Ramos (cell line): ENCODE measurements at regions not wholly inside any gene's neighbourhood (a gene's known extent, or its start where the extent isn't known, plus 50 kb on each side); places are given as distances from the start of the nearest gene placed in this dataset.

ENCODE experiments used
- in situ Hi-C: fragments of 300-500 bp; cut with MboI; formaldehyde crosslinking; loops from one replicate; pipeline ENCODE4 v1.14.3; 2022; ENCODE audit warnings: low sequenced_read_pairs; ENCODE audit not compliant: unreplicated experiment

DNA sequence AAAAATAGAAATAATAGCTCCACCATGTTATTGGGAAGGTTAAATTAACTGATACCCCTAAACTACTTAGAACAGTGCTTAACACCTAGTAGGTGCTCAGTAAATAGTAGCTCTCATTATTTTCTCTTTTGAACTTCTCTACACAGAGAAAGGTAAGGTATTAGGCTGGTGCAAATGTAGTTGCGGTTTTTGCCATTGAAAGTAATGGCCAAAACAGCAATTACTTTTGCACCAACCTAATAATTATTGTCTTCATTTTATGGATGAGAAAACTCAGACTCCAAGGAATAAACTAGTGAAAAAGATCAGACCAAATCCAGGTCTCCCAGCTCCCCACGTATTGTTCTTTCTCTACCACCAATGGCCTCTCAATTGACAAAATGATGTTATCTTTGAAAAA lies 157.2 kb upstream of the TMPO start:
- in situ Hi-C loops: no loop called here

- in situ Hi-C loops: no loop called here
Observed at GRCh38 chr12:98359856-98360255, 155.5 kb upstream of the TMPO start.

- in situ Hi-C loops: no loop called here
Observed at GRCh38 chr12:98360401-98360800, 155.0 kb upstream of the TMPO start.

DNA sequence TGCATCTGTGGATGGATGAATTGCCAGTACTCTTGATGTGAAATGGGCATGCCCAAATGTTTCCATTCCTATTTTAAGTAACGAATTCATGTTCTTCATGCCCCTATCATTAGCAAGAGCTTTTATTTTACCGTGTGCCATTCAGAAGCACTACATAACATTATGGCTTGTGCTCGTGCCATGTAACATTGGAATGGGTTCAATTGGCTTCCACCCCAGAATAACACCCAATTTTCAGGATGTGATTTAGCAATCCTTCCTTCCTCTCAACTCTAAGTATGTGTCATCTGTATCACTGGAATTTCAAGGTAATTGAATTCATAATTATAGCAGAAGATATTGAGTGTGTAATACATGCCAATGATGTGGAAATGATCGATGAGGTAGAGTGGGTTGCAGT lies 145.8 kb upstream of the TMPO start:
- in situ Hi-C loops: no loop called here

DNA sequence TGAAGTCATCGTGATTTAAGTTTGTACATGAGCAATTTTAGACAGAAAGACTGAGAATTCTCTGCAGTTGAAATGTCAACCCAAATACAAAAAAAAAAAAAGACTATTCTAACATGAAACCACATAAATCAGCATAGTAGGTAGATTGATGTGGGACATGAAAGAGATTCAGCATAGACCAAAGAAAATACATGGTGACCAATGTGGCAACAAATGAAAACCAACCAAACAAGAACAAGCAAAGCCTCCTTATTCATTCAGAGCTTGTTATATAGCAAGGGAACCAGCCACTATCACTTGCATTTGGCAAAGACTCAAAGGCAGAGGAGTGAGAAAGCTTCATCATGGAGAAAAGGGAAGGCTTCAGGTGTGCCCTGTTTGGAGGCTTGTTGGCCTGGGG lies 144.4 kb upstream of the TMPO start:
- in situ Hi-C loops: no loop called here

DNA sequence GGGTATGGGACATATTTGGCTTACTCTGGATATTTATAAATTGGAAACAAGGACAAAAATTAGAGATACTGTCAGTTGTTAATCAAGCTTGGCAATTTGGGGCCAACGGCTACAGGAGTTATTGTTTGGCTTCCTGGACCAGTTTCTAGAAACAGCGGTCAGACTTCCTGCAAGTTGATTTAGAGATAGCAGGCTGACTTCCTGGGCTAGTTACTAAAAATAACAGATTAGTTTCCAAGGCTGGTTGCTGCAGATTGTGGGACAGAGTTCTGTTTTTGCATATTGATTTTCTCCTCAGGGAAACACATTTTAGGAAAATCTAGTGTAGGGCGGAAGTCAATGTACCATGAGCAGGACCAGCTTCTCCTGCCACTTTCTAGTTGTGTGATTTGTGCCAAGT lies 144.0 kb upstream of the TMPO start:
- in situ Hi-C loops: no loop called here

GRCh38 chr12:98372340-98373024 lies 142.9 kb upstream of the TMPO start:
- in situ Hi-C loops: no loop called here

DNA sequence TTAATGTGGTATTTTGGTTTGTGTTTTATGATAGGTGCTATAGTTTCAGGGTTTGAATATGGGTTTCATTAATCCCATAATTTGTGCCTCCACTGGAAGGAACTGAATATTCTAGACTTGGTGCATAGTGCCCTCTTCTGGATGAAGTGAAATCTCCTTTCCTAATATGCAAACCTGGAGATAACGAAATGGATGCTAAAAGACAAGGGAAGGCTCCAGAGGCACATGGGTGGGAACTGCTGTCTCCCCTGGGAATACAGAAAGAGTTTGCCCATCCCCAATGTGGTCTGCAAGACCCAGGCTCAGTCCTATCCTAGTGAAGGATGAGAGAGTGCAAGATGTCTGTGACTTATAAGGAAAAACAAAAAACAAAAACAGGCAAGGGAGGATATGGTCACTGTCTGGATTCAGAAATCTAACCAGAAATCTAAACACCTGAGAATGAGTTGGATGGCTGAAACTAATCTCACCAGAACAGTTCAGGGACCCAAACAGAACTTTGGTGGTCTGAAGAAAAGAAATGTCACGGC lies 142.3 kb upstream of the TMPO start:
- in situ Hi-C loops: no loop called here

- in situ Hi-C loops: no loop called here
Observed at GRCh38 chr12:98374007-98374406, 141.4 kb upstream of the TMPO start.

GRCh38 chr12:98379106-98379505 lies 136.3 kb upstream of the TMPO start:
- in situ Hi-C loops: loop anchor here (25.0 kb wide), 1 partner anchor 1392 kb away; no protein-coding TSS in a partner anchor

GRCh38 chr12:98385641-98386040 lies 129.7 kb upstream of the TMPO start:
- in situ Hi-C loops: loop anchor here (25.0 kb wide), 1 partner anchor 1398 kb away; no protein-coding TSS in a partner anchor

DNA sequence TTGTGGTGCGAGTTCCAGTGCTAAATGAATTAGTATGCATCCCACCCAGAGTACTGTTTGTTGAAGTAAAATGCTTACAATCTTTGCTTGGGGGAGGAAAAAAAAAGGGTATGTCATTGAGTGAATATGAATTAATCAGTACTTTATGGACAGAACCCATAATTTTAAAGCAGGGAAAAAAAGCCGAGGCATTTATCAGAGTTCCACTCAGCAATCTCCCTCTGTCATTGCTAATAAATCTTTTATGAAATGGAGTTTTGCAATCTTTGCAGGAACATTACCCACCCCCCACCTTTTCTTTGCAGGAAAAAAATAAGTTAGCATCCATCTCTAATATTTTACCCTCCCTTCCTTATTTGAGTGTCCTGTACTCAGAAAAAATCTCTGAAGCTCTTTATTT lies 127.9 kb upstream of the TMPO start:
- in situ Hi-C loops: loop anchor here (25.0 kb wide), 1 partner anchor 1400 kb away; no protein-coding TSS in a partner anchor

GRCh38 chr12:98388126-98388525 lies 127.3 kb upstream of the TMPO start:
- in situ Hi-C loops: loop anchor here (25.0 kb wide), 1 partner anchor 1401 kb away; no protein-coding TSS in a partner anchor

- in situ Hi-C loops: loop anchor here (25.0 kb wide), 1 partner anchor 1402 kb away; no protein-coding TSS in a partner anchor
Observed at GRCh38 chr12:98389593-98389992, 125.8 kb upstream of the TMPO start.

DNA sequence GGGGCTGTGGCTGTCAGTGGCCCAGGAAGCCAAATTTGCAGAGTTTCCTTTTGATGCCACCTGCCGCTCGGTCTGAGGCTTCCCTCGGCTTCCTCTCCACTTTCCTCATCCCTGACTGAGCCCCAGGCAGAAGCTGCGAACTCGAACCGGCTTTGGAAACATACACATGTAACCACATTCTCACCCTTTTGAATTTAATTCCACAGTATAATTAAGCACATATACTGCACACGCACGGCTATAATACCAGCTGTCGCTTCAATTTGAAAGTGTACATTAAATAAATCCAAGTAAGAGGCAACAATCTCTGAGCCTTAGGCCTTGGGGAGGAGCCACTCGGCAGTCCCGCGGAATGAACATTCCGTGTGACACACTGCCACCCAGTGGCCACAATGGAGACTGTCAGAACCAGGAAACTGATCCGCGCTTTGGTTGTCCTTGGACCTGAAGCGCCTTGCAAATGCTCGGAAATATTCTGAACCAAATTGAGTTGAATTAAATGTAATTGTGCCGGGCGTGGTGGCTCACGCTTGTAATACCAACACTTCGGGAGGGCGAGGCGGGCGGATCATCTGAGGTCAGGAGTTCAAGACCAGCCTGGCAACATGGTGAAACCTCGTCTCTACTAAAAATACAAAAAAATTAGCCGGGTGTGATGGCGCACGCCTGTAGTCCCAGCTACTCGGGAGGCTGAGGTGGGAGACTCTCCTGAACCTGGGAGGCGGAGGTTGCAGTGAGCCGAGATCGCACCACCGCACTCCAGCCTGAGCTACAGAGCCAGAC lies 117.9 kb upstream of the TMPO start:
- in situ Hi-C loops: loop anchor here (25.0 kb wide), 1 partner anchor 1410 kb away; no protein-coding TSS in a partner anchor

GRCh38 chr12:98399532-98399931 lies 115.9 kb upstream of the TMPO start:
- in situ Hi-C loops: loop anchor here (25.0 kb wide), 1 partner anchor 1412 kb away; no protein-coding TSS in a partner anchor

- in situ Hi-C loops: no loop called here
Observed at GRCh38 chr12:98401427-98401826, 114.0 kb upstream of the TMPO start.

- in situ Hi-C loops: no loop called here
Observed at GRCh38 chr12:98402091-98402490, 113.3 kb upstream of the TMPO start.

GRCh38 chr12:98402671-98403070 lies 112.7 kb upstream of the TMPO start:
- in situ Hi-C loops: no loop called here

DNA sequence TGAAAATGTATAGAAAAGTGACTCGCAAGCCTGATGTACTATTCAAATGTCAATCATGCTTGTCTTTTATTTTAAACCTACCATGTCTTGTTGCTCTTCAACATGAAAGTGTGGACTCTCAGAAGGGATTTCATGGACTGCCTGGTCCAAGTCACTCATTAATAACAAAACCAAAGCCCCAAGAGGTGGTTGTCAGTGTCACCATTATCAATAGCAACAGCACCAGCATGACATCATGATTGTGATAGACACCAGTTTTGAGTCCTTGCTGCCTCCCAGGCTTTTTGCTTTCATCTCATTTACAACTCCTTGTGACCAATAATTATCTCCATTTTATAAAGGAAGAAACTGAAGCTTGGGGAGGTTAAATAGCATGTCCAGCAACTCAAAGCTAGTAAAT lies 112.0 kb upstream of the TMPO start:
- in situ Hi-C loops: no loop called here

DNA sequence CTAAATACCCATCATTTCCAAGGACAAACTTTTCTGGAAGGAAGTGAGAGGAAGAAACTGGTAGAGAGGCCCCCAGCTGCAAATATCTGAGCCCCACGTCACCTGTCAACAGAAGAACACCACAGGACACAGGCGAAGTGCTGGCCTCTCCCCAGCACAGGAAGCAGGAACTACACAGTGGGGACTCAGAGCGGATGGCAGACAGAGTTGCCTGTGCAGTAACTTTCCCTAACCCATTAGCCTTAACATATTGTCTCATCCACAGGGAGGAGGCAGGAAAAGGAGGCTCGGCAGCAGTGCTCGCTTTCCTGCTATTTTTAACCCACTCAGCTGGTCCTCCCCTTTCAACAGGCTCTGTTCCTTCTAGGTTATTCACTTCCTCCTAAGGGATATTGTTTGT lies 111.5 kb upstream of the TMPO start:
- in situ Hi-C loops: no loop called here
